ENCODE measurements at regions not wholly inside any gene's neighbourhood (a gene's known extent, or its start where the extent isn't known, plus 50 kb on each side); places are given as distances from the start of the nearest gene placed in this dataset.

DNA sequence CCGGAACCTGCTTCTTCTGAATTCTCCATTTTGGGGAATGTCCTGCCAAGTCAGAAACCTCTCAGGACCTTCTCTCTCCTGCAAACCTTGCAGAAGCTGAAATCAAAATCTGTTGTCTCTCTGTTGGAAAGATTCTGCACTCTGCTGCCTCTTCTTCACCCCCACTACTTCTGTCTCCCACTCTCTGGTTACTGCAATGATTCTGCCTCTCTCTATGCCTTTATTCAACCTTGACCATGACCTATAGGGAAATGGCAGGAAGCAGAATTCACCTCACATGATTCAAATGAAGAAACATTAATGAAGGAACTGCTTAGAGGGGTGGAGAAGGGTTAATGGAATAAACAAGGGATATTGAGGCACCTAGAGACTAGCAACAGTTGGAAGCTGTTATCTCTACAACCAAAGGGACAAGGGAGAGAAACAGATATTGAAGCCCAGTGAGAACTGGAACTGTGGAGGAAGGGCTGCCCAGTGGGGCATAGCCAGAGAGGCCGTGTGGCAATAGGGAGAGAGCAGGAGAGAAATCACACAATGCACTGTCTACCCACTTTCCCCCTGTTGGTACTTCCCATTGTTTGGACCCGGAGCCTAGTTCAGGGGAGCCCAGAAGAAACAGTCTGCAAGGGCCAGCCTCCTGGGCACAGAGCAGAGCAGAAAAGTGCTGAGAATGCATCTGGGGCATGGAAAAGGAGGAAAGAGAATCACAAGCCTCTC is 76.1 kb upstream of the JUN start:
- TF ChIP-seq, protein P1, sequence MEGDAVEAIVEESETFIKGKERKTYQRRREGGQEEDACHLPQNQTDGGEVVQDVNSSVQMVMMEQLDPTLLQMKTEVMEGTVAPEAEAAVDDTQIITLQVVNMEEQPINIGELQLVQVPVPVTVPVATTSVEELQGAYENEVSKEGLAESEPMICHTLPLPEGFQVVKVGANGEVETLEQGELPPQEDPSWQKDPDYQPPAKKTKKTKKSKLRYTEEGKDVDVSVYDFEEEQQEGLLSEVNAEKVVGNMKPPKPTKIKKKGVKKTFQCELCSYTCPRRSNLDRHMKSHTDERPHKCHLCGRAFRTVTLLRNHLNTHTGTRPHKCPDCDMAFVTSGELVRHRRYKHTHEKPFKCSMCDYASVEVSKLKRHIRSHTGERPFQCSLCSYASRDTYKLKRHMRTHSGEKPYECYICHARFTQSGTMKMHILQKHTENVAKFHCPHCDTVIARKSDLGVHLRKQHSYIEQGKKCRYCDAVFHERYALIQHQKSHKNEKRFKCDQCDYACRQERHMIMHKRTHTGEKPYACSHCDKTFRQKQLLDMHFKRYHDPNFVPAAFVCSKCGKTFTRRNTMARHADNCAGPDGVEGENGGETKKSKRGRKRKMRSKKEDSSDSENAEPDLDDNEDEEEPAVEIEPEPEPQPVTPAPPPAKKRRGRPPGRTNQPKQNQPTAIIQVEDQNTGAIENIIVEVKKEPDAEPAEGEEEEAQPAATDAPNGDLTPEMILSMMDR (IDR thresholded peaks at IDR 0.05), result no peak
- TF ChIP-seq EP300 (IDR thresholded peaks at IDR 0.05) (no peak), POLR2A (IDR thresholded peaks at IDR 0.05) (no peak)
